Adrenal gland (tissue), 9 donors: ENCODE measurements at regions not wholly inside any gene's neighbourhood (a gene's known extent, or its start where the extent isn't known, plus 50 kb on each side); places are given as distances from the start of the nearest gene placed in this dataset.

Experiments
- DNase-seq, 7 donors: peaks; one replicate each; pipeline ENCODE4 v3.0.0-alpha.2; 2019 to 2020
- H3K27ac ChIP-seq, 5 donors: fragments of 200-600 bp; sonication (generic) in 4 of 5; 1 replicate in 3 of 5; 2 replicates in 2 of 5; pipeline versions ENCODE4 v1.5.1 to v1.8.0; 2016 to 2020; ENCODE audit warnings: mild to moderate bottlenecking in 1 of 5
- H3K27me3 ChIP-seq: fragments of 200-600 bp; 2 replicates; pipeline ENCODE4 v1.8.0; 2021
- H3K36me3 ChIP-seq, 2 donors: fragments of 200-600 bp; replicated peaks in 1 of 2; 1 replicate in 1 of 2; 2 replicates in 1 of 2; pipeline versions ENCODE4 v1.5.1 to v1.8.0; 2018 to 2022
- H3K4me1 ChIP-seq, 2 donors: fragments of 200-600 bp; replicated peaks in 1 of 2; 1 replicate in 1 of 2; 2 replicates in 1 of 2; pipeline versions ENCODE4 v1.5.1 to v1.8.0; 2018 to 2021
- H3K4me3 ChIP-seq, 4 donors: fragments of 200-600 bp; sonication (generic) in 3 of 4; one replicate each; pipeline ENCODE4 v1.5.1; 2016 to 2018
- H3K9me3 ChIP-seq, 3 donors: fragments of 200-600 bp; sonication (generic) in 1 of 3; replicated peaks in 1 of 3; 1 replicate in 2 of 3; 2 replicates in 1 of 3; pipeline versions ENCODE4 v1.5.1 to v1.8.0; 2016 to 2021
- POLR2A ChIP-seq, 2 donors: fragments of 450-650 bp; IDR thresholded peaks; one replicate each; pipeline ENCODE4 v1.6.1; 2017; ENCODE audit warnings: antibody characterized with exemption in 2 of 2, mild to moderate bottlenecking in 2 of 2, moderate library complexity in 1 of 2
- WGBS, 4 donors: extraction: QIAGEN DNeasy Blood & Tissue Kit in 2 of 4; methylation state at CpG; one replicate each; pipeline versions ENCODE4 v1.1.5 to v1.1.7; 2013 to 2017; 5-methylcytosine and 5-hydroxymethylcytosine counted together
- intact Hi-C, 2 donors: fragments of 100-400 bp; cut with DNase I; formaldehyde crosslinking; loops; one replicate each; pipeline versions ENCODE4 v1.14.1 to v1.15.0; 2022 to 2023
- TF ChIP-seq, protein P1 (sequence below), 6 experiments: fragments of 450-650 bp in 4 of 6; fragments of 200-600 bp in 2 of 6; sonication (generic) in 1 of 6; IDR thresholded peaks; 1 replicate in 5 of 6; 2 replicates in 1 of 6; pipeline versions ENCODE4 v1.5.1 to v1.8.0; 2016 to 2021; ENCODE audit warnings: antibody characterized with exemption in 6 of 6, mild to moderate bottlenecking in 2 of 6, moderate library complexity in 1 of 6
- donor health status: healthy with polysubstance abuse.
- donor health status: Bipolar disorder and iron deficiency.
- donor health status: DM: yes; HTN: yes; CAD: no.
- donor health status: DM: no; HTN: no; CAD: no.
- donor health status: DM: no; HTN: no; CAD: no.

DNA sequence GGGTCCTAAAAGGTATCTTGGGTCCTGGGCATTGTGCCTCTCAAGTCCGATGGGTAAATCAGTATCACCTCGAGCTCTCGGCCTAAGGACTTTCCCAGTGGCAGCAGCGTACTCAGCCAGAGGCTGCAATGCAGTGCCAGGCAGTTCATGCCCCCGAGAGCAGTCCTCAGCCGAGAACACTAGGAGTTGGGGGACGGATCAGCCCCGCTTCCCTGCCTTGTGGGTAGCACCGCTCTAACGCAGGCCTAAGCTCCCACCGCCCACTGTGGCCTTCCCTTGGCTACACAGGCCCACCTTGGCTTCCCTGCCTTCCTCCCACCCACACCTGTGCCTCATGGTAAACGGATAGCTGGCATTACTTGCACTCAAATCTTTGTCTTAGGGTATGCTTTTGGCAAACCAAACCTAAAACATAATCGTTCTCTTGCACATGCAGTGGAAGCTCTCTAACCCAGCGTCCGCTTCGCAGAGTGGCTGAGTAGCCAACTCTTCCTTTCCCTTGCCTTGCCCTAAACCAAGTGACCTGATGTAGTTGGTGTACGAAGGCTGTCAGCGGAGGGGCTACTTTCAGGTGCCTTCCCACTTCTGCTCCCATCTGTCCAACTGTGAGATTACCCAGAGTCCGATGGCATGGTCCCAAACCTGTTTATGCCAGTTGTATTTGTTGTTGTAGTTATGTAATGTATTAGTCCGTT is 73.2 kb upstream of the CHST15 start:
- Histone ChIP-seq H3K36me3 (no peaks in the 10 kb centered on the region), H3K4me1 (no peaks in the 10 kb centered on the region), H3K9me3 (no peaks in the 10 kb centered on the region), H3K27me3 (no peaks in the 10 kb centered on the region), H3K27ac (no peak overlapping the region), H3K4me3 (no peak overlapping the region)
- DNase-seq = peak in 1 of 7 donors; percentile 23
- intact Hi-C loops = no loop called here
- 78 to 89% (median 83%) methylated on average over 15 to 20 of the region's 20 CpGs for WGBS, 4 donors
- TF ChIP-seq, protein P1, sequence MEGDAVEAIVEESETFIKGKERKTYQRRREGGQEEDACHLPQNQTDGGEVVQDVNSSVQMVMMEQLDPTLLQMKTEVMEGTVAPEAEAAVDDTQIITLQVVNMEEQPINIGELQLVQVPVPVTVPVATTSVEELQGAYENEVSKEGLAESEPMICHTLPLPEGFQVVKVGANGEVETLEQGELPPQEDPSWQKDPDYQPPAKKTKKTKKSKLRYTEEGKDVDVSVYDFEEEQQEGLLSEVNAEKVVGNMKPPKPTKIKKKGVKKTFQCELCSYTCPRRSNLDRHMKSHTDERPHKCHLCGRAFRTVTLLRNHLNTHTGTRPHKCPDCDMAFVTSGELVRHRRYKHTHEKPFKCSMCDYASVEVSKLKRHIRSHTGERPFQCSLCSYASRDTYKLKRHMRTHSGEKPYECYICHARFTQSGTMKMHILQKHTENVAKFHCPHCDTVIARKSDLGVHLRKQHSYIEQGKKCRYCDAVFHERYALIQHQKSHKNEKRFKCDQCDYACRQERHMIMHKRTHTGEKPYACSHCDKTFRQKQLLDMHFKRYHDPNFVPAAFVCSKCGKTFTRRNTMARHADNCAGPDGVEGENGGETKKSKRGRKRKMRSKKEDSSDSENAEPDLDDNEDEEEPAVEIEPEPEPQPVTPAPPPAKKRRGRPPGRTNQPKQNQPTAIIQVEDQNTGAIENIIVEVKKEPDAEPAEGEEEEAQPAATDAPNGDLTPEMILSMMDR (IDR thresholded peaks at IDR 0.05) = no peak
- no peak for TF ChIP-seq POLR2A (IDR thresholded peaks at IDR 0.05)

DNA sequence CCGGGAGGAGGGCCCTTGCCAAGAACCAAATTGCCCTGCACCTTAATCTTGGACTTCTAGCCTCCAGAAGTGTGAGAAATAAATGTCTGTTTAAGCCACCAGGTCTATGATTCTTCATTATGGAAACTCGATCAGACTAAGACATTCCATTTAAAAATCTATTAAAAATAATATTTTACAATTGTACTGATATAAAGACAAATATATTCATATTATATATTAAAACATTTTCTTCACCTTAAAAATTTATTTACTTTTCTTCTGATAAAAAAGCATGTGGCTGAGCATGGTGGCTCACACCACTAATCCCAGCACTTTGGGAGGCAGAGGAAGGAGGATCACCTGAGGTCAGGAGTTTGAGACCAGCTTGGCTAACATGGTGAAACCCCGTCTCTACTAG is 72.4 kb upstream of the CHST15 start:
- DNase-seq = no peak
- no peaks in the 10 kb centered on the region for H3K9me3 ChIP-seq
- H3K27ac ChIP-seq = no peak overlapping the region
- intact Hi-C loops = no loop called here
- WGBS, 4 donors = 82 to 93% (median 89%) methylated on average over 3 of the region's 3 CpGs
- no peak overlapping the region for H3K4me3 ChIP-seq
- no peaks in the 10 kb centered on the region for H3K36me3 ChIP-seq
- H3K4me1 ChIP-seq = no peaks in the 10 kb centered on the region
- H3K27me3 ChIP-seq = no peaks in the 10 kb centered on the region
- TF ChIP-seq POLR2A (IDR thresholded peaks at IDR 0.05) = no peak
- TF ChIP-seq, protein P1 (IDR thresholded peaks at IDR 0.05) = no peak

DNA sequence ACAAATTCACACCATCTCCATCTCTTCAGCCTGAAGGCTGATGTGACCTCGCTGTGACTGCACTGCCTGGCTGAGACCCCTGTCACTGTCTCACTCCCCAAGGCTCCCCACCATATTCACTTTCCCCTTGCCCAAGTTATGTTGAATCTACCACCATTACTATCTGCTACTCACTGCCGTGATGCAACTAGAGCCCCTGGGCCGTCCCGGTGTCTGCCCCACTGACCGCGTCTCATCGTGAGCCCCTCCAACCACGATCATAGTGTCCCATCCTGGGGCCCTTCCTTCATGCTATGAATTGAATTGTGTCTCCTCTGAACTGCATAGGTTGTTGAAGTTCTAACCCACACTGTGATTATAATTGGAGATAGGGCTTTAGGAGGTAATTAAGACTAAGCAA is 71.9 kb upstream of the CHST15 start:
- H3K4me1 ChIP-seq = no peaks in the 10 kb centered on the region
- peak in 1 of 7 donors; percentile 36 for DNase-seq
- TF ChIP-seq, protein P1 (IDR thresholded peaks at IDR 0.05) = no peak
- TF ChIP-seq POLR2A (IDR thresholded peaks at IDR 0.05) = no peak
- intact Hi-C loops = no loop called here
- no peak overlapping the region for H3K4me3 ChIP-seq
- no peaks in the 10 kb centered on the region for H3K9me3 ChIP-seq
- H3K36me3 ChIP-seq = no peaks in the 10 kb centered on the region
- WGBS, 4 donors = 83 to 94% (median 90%) methylated on average over 8 of the region's 8 CpGs
- no peaks in the 10 kb centered on the region for H3K27me3 ChIP-seq
- H3K27ac ChIP-seq = no peak overlapping the region

DNA sequence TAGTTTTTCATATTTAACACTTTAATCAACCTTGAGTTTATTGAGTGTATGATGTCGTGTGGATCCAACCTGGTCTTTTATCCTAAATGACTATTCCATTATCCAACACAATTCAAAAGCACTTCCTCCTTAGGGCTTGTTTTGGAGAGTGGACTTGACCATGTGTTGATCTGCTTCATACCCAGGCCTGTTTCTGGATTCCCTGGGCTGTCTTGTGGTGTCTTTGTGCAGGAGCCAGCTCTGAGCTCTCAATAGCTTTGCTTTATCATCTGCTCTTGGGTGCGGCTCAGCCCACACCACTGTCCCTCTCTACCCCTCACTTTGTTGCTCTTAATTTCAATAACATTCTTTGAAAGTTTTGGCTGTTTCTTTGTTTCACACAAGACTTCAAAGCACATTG is 70.9 kb upstream of the CHST15 start:
- Histone ChIP-seq H3K36me3 (no peaks in the 10 kb centered on the region), H3K4me3 (no peak overlapping the region), H3K27ac (no peak overlapping the region), H3K27me3 (no peaks in the 10 kb centered on the region), H3K4me1 (no peaks in the 10 kb centered on the region), H3K9me3 (no peaks in the 10 kb centered on the region)
- intact Hi-C loops = no loop called here
- WGBS, 4 donors = 56 to 92% (median 69%) methylated on average over 2 of the region's 2 CpGs
- DNase-seq = no peak
- TF ChIP-seq POLR2A (IDR thresholded peaks at IDR 0.05) = no peak
- TF ChIP-seq, protein P1 (IDR thresholded peaks at IDR 0.05) = no peak
